Suprapubic skin (tissue), 4 donors: ENCODE measurements at regions not wholly inside any gene's neighbourhood (a gene's known extent, or its start where the extent isn't known, plus 50 kb on each side); places are given as distances from the start of the nearest gene placed in this dataset.

ENCODE experiments used
- DNase-seq, 2 donors: peaks; one replicate each; pipeline ENCODE4 v3.0.0-alpha.2; 2019; ENCODE audit warnings: low spot score in 2 of 2
- H3K27ac ChIP-seq: fragments of 200-600 bp; sonication (generic); one replicate; pipeline ENCODE4 v1.5.1; 2019
- H3K27me3 ChIP-seq: fragments of 200-600 bp; sonication (generic); one replicate; pipeline ENCODE4 v1.5.1; 2019
- H3K36me3 ChIP-seq: fragments of 200-600 bp; sonication (generic); one replicate; pipeline ENCODE4 v1.5.1; 2019
- H3K4me1 ChIP-seq: fragments of 200-600 bp; sonication (generic); one replicate; pipeline ENCODE4 v1.5.1; 2019
- H3K4me3 ChIP-seq: fragments of 200-600 bp; sonication (generic); one replicate; pipeline ENCODE4 v1.5.1; 2019; ENCODE audit warnings: mild to moderate bottlenecking
- H3K9me3 ChIP-seq: fragments of 200-600 bp; sonication (generic); one replicate; pipeline ENCODE4 v1.5.1; 2019
- EP300 ChIP-seq: sonication (generic); formaldehyde crosslinking; IDR thresholded peaks from one replicate; pipeline ENCODE4 v1.6.1; 2017; ENCODE audit warnings: antibody characterized with exemption
- POLR2A ChIP-seq, 2 donors: fragments of 450-650 bp; IDR thresholded peaks; one replicate each; pipeline ENCODE4 v1.6.1; 2017; ENCODE audit warnings: antibody characterized with exemption in 2 of 2, mild to moderate bottlenecking in 2 of 2, moderate library complexity in 2 of 2
- POLR2AphosphoS5 ChIP-seq, 3 donors: sonication (generic); formaldehyde crosslinking; IDR thresholded peaks; one replicate each; pipeline ENCODE4 v1.6.1; 2017; ENCODE audit warnings: antibody characterized with exemption in 3 of 3
- WGBS: methylation state at CpG from one replicate; pipeline ENCODE4 v1.1.5; 2018; 5-methylcytosine and 5-hydroxymethylcytosine counted together
- TF ChIP-seq, protein P1 (sequence below), 2 donors: fragments of 200-600 bp in 1 of 2; fragments of 450-650 bp in 1 of 2; sonication (generic) in 1 of 2; IDR thresholded peaks; one replicate each; pipeline ENCODE4 v1.5.1; 2016 to 2019; ENCODE audit warnings: antibody characterized with exemption in 2 of 2, mild to moderate bottlenecking in 1 of 2, moderate library complexity in 1 of 2

DNA sequence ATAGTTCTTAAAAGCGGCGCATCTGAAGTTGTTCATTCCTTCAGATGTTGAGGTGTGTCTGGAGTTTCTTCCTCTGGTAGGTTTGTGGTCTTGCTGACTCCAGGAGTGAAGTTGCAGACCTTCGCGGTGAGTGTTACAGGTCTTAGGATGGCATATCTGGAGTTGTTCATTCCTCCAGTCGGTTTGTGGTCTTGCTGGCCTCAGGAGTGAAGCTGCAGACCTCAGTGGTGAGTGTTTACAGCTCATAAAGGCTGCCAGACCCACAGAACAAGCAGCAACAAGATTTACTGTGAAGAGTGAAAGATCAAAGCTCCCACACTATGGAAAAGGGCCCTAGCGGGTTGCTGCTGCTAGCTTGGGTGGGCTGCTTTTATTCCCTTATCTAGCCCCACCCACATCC lies 201.7 kb upstream of the PDGFD start:
- H3K4me3 ChIP-seq: no peak overlapping the region
- no peak for DNase-seq
- no peaks in the 10 kb centered on the region for H3K9me3 ChIP-seq
- no peak for TF ChIP-seq EP300
- no peak for TF ChIP-seq POLR2A (IDR thresholded peaks at IDR 0.05)
- TF ChIP-seq POLR2AphosphoS5 (IDR thresholded peaks at IDR 0.05): no peak
- TF ChIP-seq, protein P1, sequence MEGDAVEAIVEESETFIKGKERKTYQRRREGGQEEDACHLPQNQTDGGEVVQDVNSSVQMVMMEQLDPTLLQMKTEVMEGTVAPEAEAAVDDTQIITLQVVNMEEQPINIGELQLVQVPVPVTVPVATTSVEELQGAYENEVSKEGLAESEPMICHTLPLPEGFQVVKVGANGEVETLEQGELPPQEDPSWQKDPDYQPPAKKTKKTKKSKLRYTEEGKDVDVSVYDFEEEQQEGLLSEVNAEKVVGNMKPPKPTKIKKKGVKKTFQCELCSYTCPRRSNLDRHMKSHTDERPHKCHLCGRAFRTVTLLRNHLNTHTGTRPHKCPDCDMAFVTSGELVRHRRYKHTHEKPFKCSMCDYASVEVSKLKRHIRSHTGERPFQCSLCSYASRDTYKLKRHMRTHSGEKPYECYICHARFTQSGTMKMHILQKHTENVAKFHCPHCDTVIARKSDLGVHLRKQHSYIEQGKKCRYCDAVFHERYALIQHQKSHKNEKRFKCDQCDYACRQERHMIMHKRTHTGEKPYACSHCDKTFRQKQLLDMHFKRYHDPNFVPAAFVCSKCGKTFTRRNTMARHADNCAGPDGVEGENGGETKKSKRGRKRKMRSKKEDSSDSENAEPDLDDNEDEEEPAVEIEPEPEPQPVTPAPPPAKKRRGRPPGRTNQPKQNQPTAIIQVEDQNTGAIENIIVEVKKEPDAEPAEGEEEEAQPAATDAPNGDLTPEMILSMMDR (IDR thresholded peaks at IDR 0.05): no peak
- 88% methylated on average over 6 of the region's 6 CpGs for WGBS
- H3K27ac ChIP-seq: no peak overlapping the region
- no peaks in the 10 kb centered on the region for H3K36me3 ChIP-seq
- no peaks in the 10 kb centered on the region for H3K27me3 ChIP-seq
- H3K4me1 ChIP-seq: no peaks in the 10 kb centered on the region

DNA sequence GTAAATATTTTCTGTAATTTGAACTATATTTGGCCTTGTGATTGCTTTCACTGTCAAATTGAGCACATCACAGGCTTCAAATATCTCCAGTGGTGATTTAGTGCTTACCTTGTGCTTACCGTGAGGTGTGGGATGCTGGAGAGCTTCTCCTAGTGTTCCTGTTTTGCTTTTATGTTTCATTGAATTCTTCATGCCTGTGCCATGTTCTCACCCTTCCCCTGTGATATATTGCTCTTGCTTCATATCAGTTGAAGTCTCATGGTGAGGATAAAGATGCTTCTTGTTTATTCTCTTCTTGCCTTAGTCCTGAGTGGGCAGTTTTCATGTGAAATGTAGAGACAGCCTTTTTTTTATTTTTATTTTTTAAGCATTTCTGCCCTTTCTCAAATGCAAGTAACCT lies 198.0 kb upstream of the PDGFD start:
- DNase-seq: no peak
- Histone ChIP-seq H3K27me3 (no peaks in the 10 kb centered on the region), H3K9me3 (no peaks in the 10 kb centered on the region), H3K27ac (no peak overlapping the region), H3K4me1 (no peaks in the 10 kb centered on the region), H3K36me3 (no peaks in the 10 kb centered on the region), H3K4me3 (no peak overlapping the region)
- TF ChIP-seq POLR2AphosphoS5 (IDR thresholded peaks at IDR 0.05) (no peak), EP300 (no peak), POLR2A (IDR thresholded peaks at IDR 0.05) (no peak)
- TF ChIP-seq, protein P1 (IDR thresholded peaks at IDR 0.05): no peak
- 95% methylated on average over 1 of the region's 1 CpG for WGBS

DNA sequence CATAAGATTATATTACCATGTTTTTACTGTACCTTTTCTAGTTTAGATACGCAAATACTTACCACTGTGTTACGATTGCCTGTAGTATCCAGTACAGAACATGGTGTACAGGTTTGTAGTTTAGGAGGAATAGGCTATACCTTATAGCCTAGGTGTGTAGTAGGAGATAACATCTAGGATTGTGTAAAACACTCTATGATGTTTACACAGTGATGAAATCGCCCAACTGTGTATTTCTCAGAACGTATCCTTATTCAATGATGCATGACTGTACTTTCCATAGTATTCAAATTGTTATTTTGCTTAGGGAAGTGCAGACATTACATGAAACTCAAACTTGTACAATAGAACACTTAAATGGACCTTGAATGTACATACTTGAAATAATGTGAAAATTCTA lies 188.1 kb upstream of the PDGFD start:
- 84% methylated on average over 4 of the region's 4 CpGs for whole genome bisulfite sequencing
- no peak overlapping the region for H3K27ac ChIP-seq
- TF ChIP-seq POLR2AphosphoS5 (IDR thresholded peaks at IDR 0.05) (no peak), EP300 (no peak), POLR2A (IDR thresholded peaks at IDR 0.05) (no peak)
- TF ChIP-seq, protein P1 (IDR thresholded peaks at IDR 0.05): no peak
- H3K4me3 ChIP-seq: no peak overlapping the region
- no peaks in the 10 kb centered on the region for H3K36me3 ChIP-seq
- H3K27me3 ChIP-seq: no peaks in the 10 kb centered on the region
- H3K9me3 ChIP-seq: no peaks in the 10 kb centered on the region
- no peaks in the 10 kb centered on the region for H3K4me1 ChIP-seq
- DNase-seq: no peak

DNA sequence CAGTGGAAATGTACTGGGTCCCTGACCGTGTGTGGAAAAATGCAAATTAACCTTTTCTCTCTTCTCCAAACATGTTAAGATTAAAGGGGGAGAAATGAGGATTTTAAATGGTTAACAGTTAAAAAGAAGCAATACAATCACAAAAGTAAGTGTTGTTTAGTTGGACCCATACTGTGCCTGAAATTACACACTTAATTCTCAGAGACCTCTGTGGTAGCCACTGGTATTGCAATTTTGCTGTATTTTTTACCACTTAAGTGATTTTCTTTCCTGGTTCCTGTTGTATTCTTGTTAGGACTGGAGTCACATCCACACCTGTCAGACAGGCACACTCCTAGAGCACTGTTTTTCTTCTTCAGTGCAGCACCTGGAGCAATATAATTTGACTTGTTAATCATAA lies 179.6 kb upstream of the PDGFD start:
- Histone ChIP-seq H3K4me3 (no peak overlapping the region), H3K36me3 (no peaks in the 10 kb centered on the region), H3K27ac (no peak overlapping the region), H3K4me1 (no peaks in the 10 kb centered on the region), H3K9me3 (no peaks in the 10 kb centered on the region), H3K27me3 (no peaks in the 10 kb centered on the region)
- 94% methylated on average over 1 of the region's 1 CpG for WGBS
- DNase-seq: no peak
- TF ChIP-seq, protein P1 (IDR thresholded peaks at IDR 0.05): no peak
- TF ChIP-seq POLR2A (IDR thresholded peaks at IDR 0.05) (no peak), EP300 (no peak), POLR2AphosphoS5 (IDR thresholded peaks at IDR 0.05) (no peak)

DNA sequence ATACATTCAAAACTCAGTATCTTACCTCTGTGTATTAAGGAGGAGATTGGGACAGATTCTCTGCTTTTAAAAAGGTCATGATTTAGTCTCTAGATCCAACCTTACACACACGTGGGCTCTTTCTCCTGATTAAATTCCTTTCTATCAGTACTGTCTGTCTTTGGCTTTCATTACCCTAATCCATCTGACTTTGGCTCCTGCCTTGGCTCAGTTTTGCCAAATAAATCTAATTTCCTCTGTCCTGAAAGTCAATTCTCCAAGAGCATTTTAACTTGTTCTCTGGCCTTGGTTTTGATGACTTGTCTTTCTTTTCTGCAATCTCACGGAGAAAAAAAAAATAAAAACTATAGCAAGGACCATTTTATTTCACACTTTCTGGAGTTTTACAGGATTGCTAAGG lies 176.6 kb upstream of the PDGFD start:
- no peak overlapping the region for H3K4me3 ChIP-seq
- no peak for DNase-seq
- H3K27me3 ChIP-seq: no peaks in the 10 kb centered on the region
- no peak overlapping the region for H3K27ac ChIP-seq
- 57% methylated on average over 2 of the region's 2 CpGs for WGBS
- H3K4me1 ChIP-seq: no peaks in the 10 kb centered on the region
- no peaks in the 10 kb centered on the region for H3K36me3 ChIP-seq
- TF ChIP-seq EP300: no peak
- H3K9me3 ChIP-seq: no peaks in the 10 kb centered on the region

DNA sequence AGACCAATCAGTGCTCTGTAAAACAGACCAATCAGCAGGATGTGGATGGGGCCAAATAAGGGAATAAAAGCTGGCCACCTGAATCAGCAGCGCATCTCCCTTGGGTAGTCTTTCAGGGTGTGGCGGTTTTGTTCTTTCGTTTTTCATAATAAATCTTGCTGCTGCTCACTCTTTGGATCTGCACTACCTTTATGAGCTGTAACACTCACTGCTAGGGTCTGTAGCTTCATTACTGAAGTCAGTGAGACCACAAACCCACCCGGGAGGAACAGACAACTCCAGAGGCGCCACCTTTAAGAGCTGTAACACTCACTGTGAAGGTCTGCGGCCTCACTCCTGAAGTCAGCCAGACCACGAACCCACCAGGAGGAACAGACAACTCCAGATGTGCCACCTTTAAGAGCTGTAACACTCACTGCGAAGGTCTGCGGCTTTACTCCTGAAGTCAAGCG lies 175.5 kb upstream of the PDGFD start:
- H3K4me3 ChIP-seq: no peak overlapping the region
- no peak overlapping the region for H3K27ac ChIP-seq
- no peaks in the 10 kb centered on the region for H3K4me1 ChIP-seq
- no peaks in the 10 kb centered on the region for H3K27me3 ChIP-seq
- H3K9me3 ChIP-seq: no peaks in the 10 kb centered on the region
- DNase-seq: no peak
- no peak for TF ChIP-seq POLR2AphosphoS5 (IDR thresholded peaks at IDR 0.05)
- no peak for TF ChIP-seq POLR2A (IDR thresholded peaks at IDR 0.05)
- no peak for TF ChIP-seq EP300
- TF ChIP-seq, protein P1 (IDR thresholded peaks at IDR 0.05): no peak
- H3K36me3 ChIP-seq: no peaks in the 10 kb centered on the region
- 89% methylated on average over 10 of the region's 10 CpGs for WGBS
